Keratinocyte (primary cell): ENCODE measurements at regions not wholly inside any gene's neighbourhood (a gene's known extent, or its start where the extent isn't known, plus 50 kb on each side); places are given as distances from the start of the nearest gene placed in this dataset.

Source experiments
- CTCF ChIP-seq, 3 experiments: IDR thresholded peaks in 1 of 3; conservative IDR thresholded peaks in 1 of 3; optimal IDR thresholded peaks in 1 of 3; 2 replicates in 2 of 3; 3 replicates in 1 of 3; pipeline versions ENCODE3 to v1.5.1; 2011; ENCODE audit warnings: low read length in 3 of 3, mild to moderate bottlenecking in 3 of 3, moderate library complexity in 2 of 3, control low read depth in 1 of 3, inconsistent platforms in 1 of 3; ENCODE audit not compliant: insufficient read depth in 2 of 3; ENCODE audit errors: extremely low read depth in 1 of 3
- EZH2 ChIP-seq: IDR thresholded peaks from one replicate; pipeline ENCODE4 v1.6.1; 2012; ENCODE audit warnings: inconsistent platforms, mild to moderate bottlenecking, low read length, moderate library complexity

GRCh38 chr7:91632234-91632940 is 248.1 kb downstream of the MTERF1 start:
- TF ChIP-seq CTCF (optimal IDR thresholded peaks at IDR 0.05 in 1 of 3, IDR thresholded peaks at IDR 0.05 in 1 of 3, conservative IDR thresholded peaks at IDR 0.05 in 1 of 3; ENCODE audit: extremely low read depth in 1 of 3, insufficient read depth in 2 of 3, low read length in 3 of 3) (no peak), EZH2 (no peak)
